Posterior cingulate gyrus (tissue), 11 donors: ENCODE measurements at regions not wholly inside any gene's neighbourhood (a gene's known extent, or its start where the extent isn't known, plus 50 kb on each side); places are given as distances from the start of the nearest gene placed in this dataset.

Source experiments
- DNase-seq, 10 donors: peaks; one replicate each; pipeline versions ENCODE4 v3.0.0 to v3.0.0-alpha.2; 2020 to 2021; ENCODE audit warnings: mixed read lengths in 3 of 10
- intact Hi-C: fragments of 100-400 bp; cut with DNase I; formaldehyde crosslinking; loops from one replicate; pipeline ENCODE4 v1.15.1; 2023

GRCh38 chr7:13060173-13060572 lies 372.7 kb downstream of the ARL4A start:
- no peak for DNase-seq
- intact Hi-C loops, result no loop called here

GRCh38 chr7:13061115-13061514 lies 373.7 kb downstream of the ARL4A start:
- DNase-seq, result no peak
- intact Hi-C loops, result no loop called here

- intact Hi-C loops, result no loop called here
- no peak for DNase-seq
Measured at GRCh38 chr7:13062631-13063030, 375.2 kb downstream of the ARL4A start.

GRCh38 chr7:13067036-13067435 lies 379.6 kb downstream of the ARL4A start:
- intact Hi-C loops, result no loop called here
- peak in 1 of 10 donors; percentile 54 for DNase-seq

- no peak for DNase-seq
- intact Hi-C loops, result no loop called here
Measured at GRCh38 chr7:13068032-13068431, 380.6 kb downstream of the ARL4A start.

- intact Hi-C loops, result no loop called here
- no peak for DNase-seq
Measured at GRCh38 chr7:13069841-13070240, 382.4 kb downstream of the ARL4A start.

GRCh38 chr7:13072014-13072413 lies 384.6 kb downstream of the ARL4A start:
- DNase-seq, result no peak
- intact Hi-C loops, result no loop called here

GRCh38 chr7:13077466-13077865 lies 390.0 kb downstream of the ARL4A start:
- intact Hi-C loops, result no loop called here
- no peak for DNase-seq

GRCh38 chr7:13078105-13078504 lies 390.7 kb downstream of the ARL4A start:
- no peak for DNase-seq
- intact Hi-C loops, result no loop called here

- no peak for DNase-seq
- intact Hi-C loops, result no loop called here
Measured at GRCh38 chr7:13090959-13091358, 403.5 kb downstream of the ARL4A start.

GRCh38 chr7:13091974-13092707 lies 404.7 kb downstream of the ARL4A start:
- intact Hi-C loops, result no loop called here
- DNase-seq, result no peak

- no peak for DNase-seq
Measured at GRCh38 chr7:13092708-13093005, 405.2 kb downstream of the ARL4A start.

GRCh38 chr7:13093160-13093559 lies 405.7 kb downstream of the ARL4A start:
- intact Hi-C loops, result no loop called here
- DNase-seq, result no peak

More at GRCh38 chr7:13092708-13093005, 405.2 kb downstream of the ARL4A start:
- intact Hi-C loops, result no loop called here

GRCh38 chr7:13097499-13097898 lies 410.1 kb downstream of the ARL4A start:
- no peak for DNase-seq
- intact Hi-C loops, result no loop called here

- intact Hi-C loops, result no loop called here
- no peak for DNase-seq
Measured at GRCh38 chr7:13098161-13098560, 410.7 kb downstream of the ARL4A start.

GRCh38 chr7:13099154-13099795 lies 411.8 kb downstream of the ARL4A start:
- DNase-seq, result no peak
- intact Hi-C loops, result no loop called here

- no peak for DNase-seq
- intact Hi-C loops, result no loop called here
Measured at GRCh38 chr7:13104128-13104527, 416.7 kb downstream of the ARL4A start.

- intact Hi-C loops, result no loop called here
- DNase-seq, result no peak
Measured at GRCh38 chr7:13105209-13105608, 417.8 kb downstream of the ARL4A start.

GRCh38 chr7:13106513-13106912 lies 419.1 kb downstream of the ARL4A start:
- no peak for DNase-seq
- intact Hi-C loops, result no loop called here

- intact Hi-C loops, result no loop called here
- no peak for DNase-seq
Measured at GRCh38 chr7:13107291-13107690, 419.9 kb downstream of the ARL4A start.

GRCh38 chr7:13108061-13108460 lies 420.6 kb downstream of the ARL4A start:
- DNase-seq, result no peak
- intact Hi-C loops, result no loop called here

GRCh38 chr7:13109201-13109600 lies 421.8 kb downstream of the ARL4A start:
- intact Hi-C loops, result no loop called here
- peak in 1 of 10 donors; percentile 68 for DNase-seq
